Activated CD4-positive, alpha-beta T cell treated with anti-CD3 and anti-CD28 coated beads for 24 hours (primary cell): ENCODE measurements at regions not wholly inside any gene's neighbourhood (a gene's known extent, or its start where the extent isn't known, plus 50 kb on each side); places are given as distances from the start of the nearest gene placed in this dataset.
"Not testable (repeated sequence)": the region's sequence is repeated elsewhere in the genome, so short reads cannot be mapped to it uniquely, and the experiment has no call there.

ENCODE experiments used
- DNase-seq, 2 donors: peaks; one replicate each; pipeline ENCODE4 v3.0.0-alpha.2; 2020; ENCODE audit warnings: low read depth in 2 of 2

GRCh38 chr2:175612280-175612679, 389.8 kb downstream of the LNPK start:
- DNase-seq, result no peak

- no peak for DNase-seq
Measured at GRCh38 chr2:175606010-175606841, 395.8 kb downstream of the LNPK start.

GRCh38 chr2:175605640-175606009, 396.4 kb downstream of the LNPK start:
- no peak for DNase-seq

- no peak for DNase-seq
Measured at GRCh38 chr2:175601969-175602368, 400.1 kb downstream of the LNPK start.

- DNase-seq, result no peak
Measured at GRCh38 chr2:175599966-175600831, 401.9 kb downstream of the LNPK start.

GRCh38 chr2:175597286-175597685, 404.8 kb downstream of the LNPK start:
- DNase-seq, result no peak

GRCh38 chr2:175595139-175595538, 406.9 kb downstream of the LNPK start:
- DNase-seq, result no peak

- not testable (repeated sequence) for DNase-seq
Measured at GRCh38 chr2:175593686-175594525, 408.2 kb downstream of the LNPK start.

- not testable (repeated sequence) for DNase-seq
Measured at GRCh38 chr2:175588213-175588612, 406.7 kb upstream of the ATP5MC3 start.

GRCh38 chr2:175585496-175585895, 404.0 kb upstream of the ATP5MC3 start:
- DNase-seq, result no peak

- no peak for DNase-seq
Measured at GRCh38 chr2:175580652-175581051, 399.1 kb upstream of the ATP5MC3 start.

GRCh38 chr2:175579646-175580045, 398.1 kb upstream of the ATP5MC3 start:
- DNase-seq, result no peak

- DNase-seq, result no peak
Measured at GRCh38 chr2:175577368-175577970, 396.0 kb upstream of the ATP5MC3 start.

GRCh38 chr2:175576875-175577274, 395.4 kb upstream of the ATP5MC3 start:
- DNase-seq, result no peak

- DNase-seq, result no peak
Measured at GRCh38 chr2:175576270-175576669, 394.8 kb upstream of the ATP5MC3 start.

- no peak for DNase-seq
Measured at GRCh38 chr2:175575346-175576258, 394.1 kb upstream of the ATP5MC3 start.

- no peak for DNase-seq
Measured at GRCh38 chr2:175574069-175574468, 392.6 kb upstream of the ATP5MC3 start.

- no peak for DNase-seq
Measured at GRCh38 chr2:175571078-175571653, 389.7 kb upstream of the ATP5MC3 start.

- DNase-seq, result no peak
Measured at GRCh38 chr2:175568109-175568730, 386.7 kb upstream of the ATP5MC3 start.
